Left colon (tissue), 2 donors: ENCODE measurements at regions not wholly inside any gene's neighbourhood (a gene's known extent, or its start where the extent isn't known, plus 50 kb on each side); places are given as distances from the start of the nearest gene placed in this dataset.
A peak's percentile ranks its signal among the peaks of the same experiment; 100 is the strongest.

Experiments used
- ATAC-seq: fragments of 200-7000 bp; cut with Tn5 transposase; one replicate; pipeline ENCODE4 v1.9.1; 2020; ENCODE audit warnings: mild to moderate bottlenecking, moderate library complexity
- DNase-seq, 2 donors: peaks; one replicate each; pipeline ENCODE4 v3.0.0-alpha.2; 2020
- intact Hi-C, 2 donors: fragments of 100-400 bp; cut with DNase I in 1 of 2; cut with micrococcal nuclease in 1 of 2; formaldehyde crosslinking; loops; one replicate each; pipeline versions ENCODE4 v1.11.2 to v1.14.0; 2022; cut with DNase I, micrococcal nuclease
- donor health status: DM: no; HTN: no; CAD: no.
- donor health status: DM: yes; HTN: yes; CAD: no.

GRCh38 chr1:239647964-239648632 is 261.7 kb downstream of the CHRM3 start:
- DNase-seq (no peak), ATAC-seq (no peak)
- intact Hi-C loops: no loop called here

GRCh38 chr1:239655023-239655422 is 268.7 kb downstream of the CHRM3 start:
- intact Hi-C loops: no loop called here
- DNase-seq: no peak
- no peak for ATAC-seq

DNA sequence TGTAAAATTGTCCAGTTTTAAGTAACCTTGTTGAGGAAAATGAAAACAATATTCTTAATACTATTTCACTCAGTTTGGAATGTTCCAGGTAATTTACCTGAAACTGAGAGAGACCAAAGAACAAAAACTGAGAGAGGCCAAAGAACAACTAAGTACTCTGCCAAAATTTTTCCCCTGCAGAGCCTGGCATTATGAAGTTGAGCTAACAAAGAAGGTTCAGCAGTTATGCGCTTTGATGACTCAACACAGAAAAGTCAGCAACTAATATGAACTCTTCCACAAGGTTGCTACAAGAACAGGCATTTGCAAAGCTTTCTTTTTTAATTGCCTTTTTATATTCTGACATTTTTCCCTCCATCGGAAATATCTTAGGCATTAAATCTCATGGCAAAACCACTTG is 270.9 kb downstream of the CHRM3 start:
- intact Hi-C loops: no loop called here
- DNase-seq: no peak
- no peak for ATAC-seq

DNA sequence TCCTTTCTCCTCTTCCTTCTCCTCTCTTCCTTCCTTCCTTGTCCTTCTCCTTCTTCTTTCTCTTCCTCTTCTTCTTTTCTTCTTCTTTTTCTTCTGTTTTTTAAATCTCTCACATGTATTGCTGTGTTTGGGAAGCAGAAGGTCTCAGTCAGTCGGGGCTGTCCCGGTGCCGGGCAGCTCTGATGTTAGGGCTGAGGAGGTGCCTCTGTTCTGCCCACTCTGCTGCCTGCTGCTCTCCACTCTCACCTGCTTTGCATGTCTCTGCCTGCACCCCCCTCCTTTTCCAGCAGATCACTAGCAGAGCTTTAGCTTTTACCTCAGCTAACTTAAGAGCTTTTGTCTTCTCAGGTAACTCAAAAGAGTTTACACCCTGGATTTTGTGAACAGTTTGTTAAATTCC is 276.6 kb downstream of the CHRM3 start:
- ATAC-seq (no peak), DNase-seq (no peak)
- intact Hi-C loops: no loop called here

GRCh38 chr1:239672256-239672655 is 285.9 kb downstream of the CHRM3 start:
- ATAC-seq: no peak
- intact Hi-C loops: no loop called here
- DNase-seq: no peak

GRCh38 chr1:239675735-239676134 is 289.4 kb downstream of the CHRM3 start:
- DNase-seq: no peak
- no peak for ATAC-seq

DNA sequence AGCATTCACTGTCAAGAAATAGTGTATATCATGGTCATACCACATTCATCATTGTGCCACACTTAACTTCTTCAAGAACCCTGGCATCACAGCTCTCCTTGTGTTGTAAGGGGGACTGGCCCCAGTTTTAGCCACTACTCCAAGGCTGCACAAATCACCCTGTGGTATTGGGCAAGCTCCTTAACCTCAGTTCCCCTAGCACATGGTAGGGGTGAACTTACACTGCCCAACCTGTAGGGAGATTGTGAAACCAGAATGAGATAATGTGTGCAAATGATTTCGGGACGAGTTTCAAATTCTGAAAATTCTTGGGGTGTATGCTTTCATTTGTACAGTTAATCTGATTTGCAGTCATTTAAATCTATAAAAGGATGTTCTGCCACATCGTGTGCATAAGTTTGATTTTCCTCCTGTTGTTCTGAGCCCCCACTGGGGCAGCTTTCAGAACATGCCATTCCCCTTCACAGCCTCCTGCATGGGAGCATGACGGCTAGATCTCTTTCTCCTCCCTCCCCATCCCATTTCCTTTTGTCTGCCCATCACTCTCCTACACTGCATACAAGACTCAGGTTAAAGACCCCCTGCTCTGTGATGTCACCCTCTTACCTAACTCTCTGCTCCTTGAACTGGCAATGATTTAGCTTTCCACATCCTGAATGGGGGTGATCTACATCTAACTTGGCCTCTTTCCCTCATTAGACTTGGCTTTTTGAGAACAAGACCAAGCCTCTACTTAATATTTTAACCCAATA is 290.3 kb downstream of the CHRM3 start:
- intact Hi-C loops: no loop called here
- no peak for DNase-seq
- ATAC-seq: no peak

More at GRCh38 chr1:239675735-239676134, 289.4 kb downstream of the CHRM3 start:
- intact Hi-C loops: no loop called here

GRCh38 chr1:239677362-239677761 is 291.0 kb downstream of the CHRM3 start:
- ATAC-seq (no peak), DNase-seq (no peak)
- intact Hi-C loops: no loop called here

GRCh38 chr1:239678181-239678580 is 291.8 kb downstream of the CHRM3 start:
- DNase-seq (no peak), ATAC-seq (no peak)
- intact Hi-C loops: no loop called here

DNA sequence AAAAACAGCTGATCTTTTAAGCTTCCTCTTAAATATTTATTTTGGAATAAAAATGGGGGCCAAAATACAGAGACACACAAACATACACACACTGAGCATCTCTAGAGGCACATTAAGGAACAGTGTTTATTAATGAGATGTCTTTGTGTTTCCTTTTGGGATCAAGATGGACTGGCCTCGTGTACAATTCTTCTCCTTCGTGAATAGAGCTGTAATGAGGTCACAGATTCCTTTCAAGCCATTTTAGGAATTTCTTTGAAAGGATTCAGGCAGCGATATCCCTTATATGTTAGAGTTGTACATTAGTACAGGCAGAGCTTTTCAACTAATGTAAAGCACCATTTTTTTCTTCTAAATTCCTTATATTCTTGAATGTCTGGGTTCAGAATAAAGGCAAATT is 295.7 kb downstream of the CHRM3 start:
- intact Hi-C loops: no loop called here
- ATAC-seq (no peak), DNase-seq (no peak)

DNA sequence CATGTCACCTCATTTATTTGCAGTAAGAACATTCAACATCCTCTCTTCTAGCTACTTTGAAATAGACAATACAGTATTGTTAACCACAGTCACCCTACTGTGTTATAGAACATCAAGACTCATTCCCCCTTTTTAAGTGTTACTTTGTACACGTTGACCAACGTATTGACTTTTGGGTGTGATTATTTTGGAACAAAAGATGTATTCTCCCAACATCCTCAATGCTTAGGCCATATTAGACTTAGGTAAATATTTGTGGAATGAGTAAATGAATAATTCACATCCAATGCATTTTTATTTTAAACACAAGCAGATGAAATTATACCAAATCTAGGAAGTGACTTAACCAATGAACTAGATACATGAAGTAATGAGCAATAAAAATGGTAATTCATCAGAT is 296.6 kb downstream of the CHRM3 start:
- peak; percentile 56 for ATAC-seq
- intact Hi-C loops: no loop called here
- DNase-seq: no peak

- DNase-seq (no peak), ATAC-seq (no peak)
- intact Hi-C loops: no loop called here
Measured at GRCh38 chr1:239686386-239686785, 300.0 kb downstream of the CHRM3 start.

DNA sequence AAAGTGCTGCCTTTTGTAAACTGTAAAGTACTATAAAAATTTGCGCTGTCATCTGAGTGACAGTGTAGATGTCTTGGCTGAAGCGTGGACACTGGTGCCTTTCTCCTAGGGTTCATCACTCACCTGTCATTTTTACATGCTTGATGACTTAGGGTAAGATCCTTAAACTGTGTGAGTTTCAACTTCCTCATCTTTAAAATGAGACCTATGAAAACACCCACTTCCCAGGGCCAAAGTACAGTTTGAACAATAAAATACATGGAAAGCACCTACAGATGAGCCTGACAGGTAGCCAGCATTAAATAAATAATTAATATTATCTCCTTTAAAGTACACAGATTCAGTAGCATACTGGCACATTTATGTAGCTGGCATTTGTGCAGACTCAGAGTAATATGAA is 309.9 kb downstream of the CHRM3 start:
- ATAC-seq (peak; percentile 93), DNase-seq (no peak)
- intact Hi-C loops: no loop called here

DNA sequence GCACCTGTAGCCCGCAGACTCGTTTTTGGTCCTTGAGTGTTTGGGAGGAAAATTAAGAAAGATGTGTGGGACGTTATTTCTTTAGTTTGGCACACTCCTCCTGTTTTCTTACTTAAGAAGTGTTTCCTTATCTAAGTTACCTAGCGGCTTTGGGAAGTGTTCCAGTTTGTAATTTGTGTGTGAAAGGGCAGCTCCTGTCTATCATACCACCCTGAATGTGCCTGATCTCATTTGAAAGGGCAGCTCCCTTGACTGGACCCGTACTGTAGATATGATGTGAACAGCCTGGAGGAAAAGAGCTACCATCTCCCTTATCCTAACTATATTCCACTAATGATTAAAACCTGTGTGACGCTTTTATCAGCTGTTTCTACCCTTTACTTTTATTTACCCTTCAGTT is 314.3 kb downstream of the CHRM3 start:
- DNase-seq (no peak), ATAC-seq (peak; percentile 60)
- intact Hi-C loops: no loop called here

DNA sequence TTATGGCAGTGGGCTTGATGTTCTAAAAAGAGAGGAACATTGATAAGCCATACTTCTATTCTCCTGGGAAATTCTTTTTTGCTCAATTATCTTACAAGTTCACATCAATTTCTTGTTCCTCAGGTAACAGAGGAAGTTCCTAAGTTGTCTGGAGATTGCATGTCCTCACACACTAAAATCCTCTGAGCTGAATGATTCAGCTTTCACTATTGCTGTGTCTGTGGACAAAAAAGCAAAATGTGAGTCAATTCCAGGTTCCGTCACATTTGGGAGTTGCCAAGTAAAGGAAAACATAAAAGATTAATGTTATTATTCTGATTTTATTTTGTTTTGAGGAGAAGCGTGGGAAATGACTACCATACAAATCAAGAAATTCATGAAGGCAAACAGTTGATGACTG is 316.7 kb downstream of the CHRM3 start:
- intact Hi-C loops: no loop called here
- ATAC-seq: no peak
- no peak for DNase-seq

DNA sequence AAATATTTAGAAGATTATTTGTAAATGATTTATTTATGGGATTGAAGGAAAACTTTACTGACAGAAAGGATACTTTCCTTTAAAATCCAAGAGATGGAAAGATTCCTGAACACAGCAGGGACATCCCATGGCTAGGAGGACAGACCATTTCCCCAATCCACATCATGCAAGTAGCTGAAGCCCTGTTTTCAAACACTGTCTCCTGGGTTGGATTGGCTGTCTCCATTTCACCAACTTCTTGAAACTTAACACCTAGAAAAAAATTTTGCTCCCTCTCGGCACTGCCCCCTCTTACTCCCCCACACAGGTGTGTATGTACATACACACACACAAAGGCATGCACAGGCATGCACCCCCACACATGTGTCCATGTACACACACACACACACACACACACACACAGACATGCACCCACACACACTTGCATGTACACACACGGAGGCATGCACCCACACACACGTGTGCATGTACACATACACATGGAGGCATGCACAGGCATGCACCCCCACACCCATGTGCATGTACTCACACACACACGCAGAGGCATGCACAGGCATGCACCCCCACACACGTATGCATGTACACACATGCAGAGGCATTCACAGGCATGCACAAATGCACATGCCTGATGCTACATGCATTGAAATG is 320.0 kb downstream of the CHRM3 start:
- DNase-seq (no peak), ATAC-seq (no peak)
- intact Hi-C loops: no loop called here

DNA sequence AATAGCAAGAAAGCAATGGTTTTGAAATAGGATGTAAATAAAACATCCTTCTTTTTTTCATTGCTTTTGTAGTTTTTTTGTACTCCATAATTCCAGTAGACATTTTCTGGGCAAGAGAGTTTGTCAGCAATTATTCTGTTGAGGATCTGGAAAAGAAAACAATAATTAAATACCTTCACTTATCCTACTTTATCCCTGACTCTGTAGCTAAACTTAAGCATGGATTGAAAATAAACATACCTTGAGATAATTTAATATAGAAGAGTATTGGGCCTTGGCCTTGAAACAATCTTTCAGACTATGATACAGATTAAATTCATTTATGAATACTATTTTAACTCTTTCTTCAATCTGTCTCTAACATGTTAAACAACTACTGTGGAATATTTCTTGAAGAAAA is 321.2 kb downstream of the CHRM3 start:
- no peak for DNase-seq
- ATAC-seq: no peak
- intact Hi-C loops: no loop called here

GRCh38 chr1:239708622-239709021 is 322.3 kb downstream of the CHRM3 start:
- DNase-seq (no peak), ATAC-seq (no peak)
- intact Hi-C loops: no loop called here

DNA sequence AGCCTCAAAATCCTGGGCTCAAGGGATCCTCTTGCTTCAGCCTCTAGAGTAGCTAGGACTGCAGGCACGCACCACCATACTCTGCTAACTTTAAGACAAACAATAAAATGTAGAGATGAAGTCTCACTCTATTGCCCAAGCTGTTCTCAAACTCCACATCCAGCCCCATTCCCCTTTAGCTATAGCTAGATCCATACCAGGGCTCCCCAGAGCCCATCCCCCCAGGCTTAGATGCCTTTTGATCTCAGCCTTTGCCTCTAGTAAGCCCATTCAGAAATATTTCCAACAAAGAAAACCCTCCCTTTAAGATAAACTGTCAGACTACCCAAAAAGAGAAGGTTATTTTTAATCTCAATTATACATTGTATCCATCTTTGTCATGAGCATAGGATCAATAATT is 325.4 kb downstream of the CHRM3 start:
- DNase-seq (no peak), ATAC-seq (no peak)
- intact Hi-C loops: no loop called here
